Gastroesophageal sphincter (tissue), 4 donors: ENCODE measurements at regions not wholly inside any gene's neighbourhood (a gene's known extent, or its start where the extent isn't known, plus 50 kb on each side); places are given as distances from the start of the nearest gene placed in this dataset.

Experiments
- ATAC-seq: fragments of 150-250 bp; one replicate; pipeline ENCODE4 v1.9.1; 2016; ENCODE audit warnings: mild to moderate bottlenecking, moderate library complexity
- H3K27ac ChIP-seq, 4 donors: fragments of 200-600 bp; sonication (generic) in 3 of 4; 1 replicate in 3 of 4; 2 replicates in 1 of 4; pipeline ENCODE4 v1.5.1; 2016 to 2019
- H3K27me3 ChIP-seq: fragments of 200-600 bp; sonication (generic); one replicate; pipeline ENCODE4 v1.5.1; 2019
- H3K36me3 ChIP-seq, 2 donors: fragments of 200-600 bp; sonication (generic); one replicate each; pipeline ENCODE4 v1.5.1; 2019; ENCODE audit warnings: control low read depth in 1 of 2
- H3K4me1 ChIP-seq, 3 donors: fragments of 200-600 bp; sonication (generic); 1 replicate in 2 of 3; 2 replicates in 1 of 3; pipeline ENCODE4 v1.5.1; 2016 to 2019; ENCODE audit warnings: control low read depth in 2 of 3
- H3K4me3 ChIP-seq, 2 donors: fragments of 200-600 bp; sonication (generic); one replicate each; pipeline ENCODE4 v1.5.1; 2019; ENCODE audit warnings: mild to moderate bottlenecking in 1 of 2, moderate library complexity in 1 of 2
- H3K9me3 ChIP-seq, 3 donors: fragments of 200-600 bp; sonication (generic); one replicate each; pipeline ENCODE4 v1.5.1; 2017 to 2019; ENCODE audit warnings: control low read depth in 2 of 3
- EP300 ChIP-seq: sonication (generic); formaldehyde crosslinking; IDR thresholded peaks from one replicate; pipeline ENCODE4 v1.6.1; 2017; ENCODE audit warnings: antibody characterized with exemption, mild to moderate bottlenecking
- POLR2A ChIP-seq, 2 donors: fragments of 450-650 bp; IDR thresholded peaks; one replicate each; pipeline ENCODE4 v1.6.1; 2017; ENCODE audit warnings: antibody characterized with exemption in 2 of 2, mild to moderate bottlenecking in 2 of 2, moderate library complexity in 1 of 2
- POLR2AphosphoS5 ChIP-seq: sonication (generic); formaldehyde crosslinking; IDR thresholded peaks from one replicate; pipeline ENCODE4 v1.6.1; 2017; ENCODE audit warnings: antibody characterized with exemption
- WGBS, 2 donors: methylation state at CpG; one replicate each; pipeline ENCODE4 v1.1.5; 2018; ENCODE audit warnings: low coverage in 1 of 2; 5-methylcytosine and 5-hydroxymethylcytosine counted together
- TF ChIP-seq, protein P1 (sequence below), 4 experiments: fragments of 200-600 bp in 2 of 4; fragments of 450-650 bp in 2 of 4; sonication (generic) in 1 of 4; IDR thresholded peaks; one replicate each; pipeline ENCODE4 v1.5.1; 2017 to 2019; ENCODE audit warnings: antibody characterized with exemption in 4 of 4, mild to moderate bottlenecking in 2 of 4, moderate library complexity in 2 of 4

DNA sequence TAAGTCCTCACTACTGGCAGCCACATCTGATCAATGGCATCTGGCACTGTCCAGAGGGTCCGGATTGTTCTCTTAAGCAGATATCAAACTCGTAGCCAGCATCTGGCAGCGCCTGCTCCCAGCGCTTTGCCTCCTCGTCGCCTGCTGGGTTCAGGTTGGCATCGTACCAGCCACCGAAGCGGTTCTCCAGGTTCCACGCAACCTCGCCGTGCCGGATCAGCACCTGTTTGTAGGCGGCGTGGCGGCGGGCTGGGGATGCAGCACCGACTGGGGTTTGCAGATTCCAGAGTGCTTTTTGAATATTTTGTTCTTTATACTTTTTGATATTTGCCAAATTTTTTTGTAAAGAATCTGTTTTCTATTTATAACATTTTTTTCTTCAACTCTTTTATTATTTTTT is 111.6 kb downstream of the NR2F2 start:
- ATAC-seq = no peak
- Histone ChIP-seq H3K4me1 (no peaks in the 10 kb centered on the region), H3K9me3 (no peaks in the 10 kb centered on the region), H3K27me3 (peaks cover 11% of the 10 kb centered on the region), H3K27ac (no peak overlapping the region), H3K4me3 (no peak overlapping the region), H3K36me3 (no peaks in the 10 kb centered on the region)
- WGBS, 2 donors = 100% methylated on average over 7 of the region's 18 CpGs; no CpG with 5 or more reads in 1 of the 2 donors
- TF ChIP-seq POLR2AphosphoS5 (no peak), POLR2A (IDR thresholded peaks at IDR 0.05) (no peak), EP300 (no peak)
- TF ChIP-seq, protein P1, sequence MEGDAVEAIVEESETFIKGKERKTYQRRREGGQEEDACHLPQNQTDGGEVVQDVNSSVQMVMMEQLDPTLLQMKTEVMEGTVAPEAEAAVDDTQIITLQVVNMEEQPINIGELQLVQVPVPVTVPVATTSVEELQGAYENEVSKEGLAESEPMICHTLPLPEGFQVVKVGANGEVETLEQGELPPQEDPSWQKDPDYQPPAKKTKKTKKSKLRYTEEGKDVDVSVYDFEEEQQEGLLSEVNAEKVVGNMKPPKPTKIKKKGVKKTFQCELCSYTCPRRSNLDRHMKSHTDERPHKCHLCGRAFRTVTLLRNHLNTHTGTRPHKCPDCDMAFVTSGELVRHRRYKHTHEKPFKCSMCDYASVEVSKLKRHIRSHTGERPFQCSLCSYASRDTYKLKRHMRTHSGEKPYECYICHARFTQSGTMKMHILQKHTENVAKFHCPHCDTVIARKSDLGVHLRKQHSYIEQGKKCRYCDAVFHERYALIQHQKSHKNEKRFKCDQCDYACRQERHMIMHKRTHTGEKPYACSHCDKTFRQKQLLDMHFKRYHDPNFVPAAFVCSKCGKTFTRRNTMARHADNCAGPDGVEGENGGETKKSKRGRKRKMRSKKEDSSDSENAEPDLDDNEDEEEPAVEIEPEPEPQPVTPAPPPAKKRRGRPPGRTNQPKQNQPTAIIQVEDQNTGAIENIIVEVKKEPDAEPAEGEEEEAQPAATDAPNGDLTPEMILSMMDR (IDR thresholded peaks at IDR 0.05) = no peak

DNA sequence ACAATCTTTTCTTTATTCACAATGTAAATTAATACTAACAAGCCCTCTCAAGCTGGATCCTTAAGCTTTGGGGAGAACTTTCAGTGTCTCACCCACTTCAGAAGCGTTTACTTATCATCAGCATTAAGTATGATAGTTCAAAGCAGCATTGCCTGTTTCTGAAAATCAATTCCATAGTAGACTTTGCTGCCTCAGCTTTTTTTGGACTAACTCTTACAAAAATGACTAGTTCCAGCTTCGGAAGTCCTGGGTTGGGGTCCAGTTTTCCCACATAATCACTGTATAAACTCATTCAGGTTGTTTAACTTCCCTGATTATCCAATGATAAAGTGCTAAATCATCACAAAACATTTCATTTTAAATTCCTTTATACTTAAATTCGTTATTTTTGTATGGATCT is 114.4 kb downstream of the NR2F2 start:
- TF ChIP-seq EP300 (no peak), POLR2AphosphoS5 (no peak), POLR2A (IDR thresholded peaks at IDR 0.05) (no peak)
- TF ChIP-seq, protein P1 (IDR thresholded peaks at IDR 0.05) = no peak
- Histone ChIP-seq H3K9me3 (no peaks in the 10 kb centered on the region), H3K4me1 (no peaks in the 10 kb centered on the region), H3K36me3 (no peaks in the 10 kb centered on the region), H3K27me3 (peaks cover 11% of the 10 kb centered on the region), H3K27ac (no peak overlapping the region), H3K4me3 (no peak overlapping the region)
- WGBS, 2 donors = 69 to 75% methylated on average over 3 of the region's 3 CpGs
- ATAC-seq = no peak

DNA sequence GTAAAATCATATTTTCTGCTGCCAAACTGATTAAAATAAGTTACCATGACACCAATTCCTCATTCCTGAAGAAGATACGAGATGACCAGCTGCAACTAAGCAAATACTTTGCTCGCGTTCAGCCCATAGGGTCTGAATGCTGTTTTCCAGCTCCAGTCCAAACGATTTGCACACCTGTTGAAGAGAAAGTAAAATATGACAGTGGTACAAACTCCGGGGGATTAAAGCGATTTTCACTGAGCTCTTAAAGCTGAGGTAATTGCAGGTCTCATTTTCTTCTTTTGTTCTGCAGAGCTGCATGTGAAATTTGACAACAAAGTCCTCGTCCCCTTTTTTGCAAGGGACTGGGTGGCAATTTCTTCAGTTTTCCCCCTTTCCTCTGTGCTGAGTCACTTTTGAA is 118.4 kb downstream of the NR2F2 start:
- TF ChIP-seq, protein P1 (IDR thresholded peaks at IDR 0.05) = no peak
- no peak for TF ChIP-seq EP300
- TF ChIP-seq POLR2AphosphoS5 = no peak
- no peak for TF ChIP-seq POLR2A (IDR thresholded peaks at IDR 0.05)

DNA sequence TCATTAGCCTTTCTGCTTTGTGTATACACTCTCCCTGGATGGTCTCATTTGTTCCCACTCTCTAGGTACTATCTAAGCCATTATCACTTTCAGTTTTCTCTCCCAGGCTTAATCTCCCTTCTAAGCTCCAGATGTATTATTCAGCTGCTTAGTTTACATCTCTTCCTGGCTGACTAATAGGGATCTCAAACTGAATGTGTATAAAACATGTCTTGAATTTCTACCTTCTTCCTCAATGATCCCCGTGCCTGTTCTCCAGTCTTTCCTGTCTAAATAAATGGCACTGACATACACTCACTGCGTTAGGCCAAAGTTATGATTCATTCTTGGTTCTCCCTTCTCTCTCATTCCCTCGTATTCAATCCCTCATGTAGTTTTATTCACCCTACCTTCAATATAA is 127.3 kb downstream of the NR2F2 start:
- Histone ChIP-seq H3K36me3 (no peaks in the 10 kb centered on the region), H3K4me1 (no peaks in the 10 kb centered on the region), H3K27ac (no peak overlapping the region), H3K27me3 (no peaks in the 10 kb centered on the region), H3K4me3 (no peak overlapping the region), H3K9me3 (no peaks in the 10 kb centered on the region)
- ATAC-seq = no peak
- WGBS, 2 donors = 23 to 29% methylated on average over 3 of the region's 3 CpGs
- TF ChIP-seq, protein P1 (IDR thresholded peaks at IDR 0.05) = no peak
- TF ChIP-seq POLR2AphosphoS5 (no peak), POLR2A (IDR thresholded peaks at IDR 0.05) (no peak), EP300 (no peak)

More for the DNA sequence above, 118.4 kb downstream of the NR2F2 start:
- no peaks in the 10 kb centered on the region for H3K27me3 ChIP-seq
- WGBS, 2 donors = 65 to 78% methylated on average over 7 of the region's 7 CpGs
- no peak overlapping the region for H3K27ac ChIP-seq
- ATAC-seq = no peak
- no peak overlapping the region for H3K4me3 ChIP-seq
- H3K9me3 ChIP-seq = no peaks in the 10 kb centered on the region
- H3K36me3 ChIP-seq = no peaks in the 10 kb centered on the region
- no peaks in the 10 kb centered on the region for H3K4me1 ChIP-seq

DNA sequence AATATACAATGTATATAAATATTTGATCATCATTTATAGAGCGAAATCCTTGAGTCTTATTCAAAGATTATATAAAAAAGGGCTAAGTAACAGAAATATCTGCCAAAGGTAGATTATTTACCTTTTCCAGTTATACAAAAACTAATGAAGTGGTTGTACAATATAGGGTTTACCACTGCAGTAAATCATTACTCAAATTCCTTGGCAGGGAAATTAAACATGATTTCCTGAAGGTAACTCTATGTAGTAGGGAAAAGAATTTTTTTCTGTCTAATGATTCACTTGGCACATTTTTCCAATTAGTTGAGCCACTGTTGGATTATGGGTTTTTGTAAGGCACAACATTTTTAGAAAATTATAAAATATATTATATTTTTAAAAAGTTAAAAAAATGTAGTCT is 129.6 kb downstream of the NR2F2 start:
- TF ChIP-seq, protein P1 (IDR thresholded peaks at IDR 0.05) = no peak
- TF ChIP-seq POLR2A (IDR thresholded peaks at IDR 0.05) = no peak
- H3K4me3 ChIP-seq = no peak overlapping the region
- H3K9me3 ChIP-seq = no peaks in the 10 kb centered on the region

More for the DNA sequence above, 129.6 kb downstream of the NR2F2 start:
- H3K4me1 ChIP-seq = no peaks in the 10 kb centered on the region
- no peak overlapping the region for H3K27ac ChIP-seq
- H3K27me3 ChIP-seq = no peaks in the 10 kb centered on the region
- 95 to 100% methylated on average over 1 of the region's 1 CpG for WGBS, 2 donors
- H3K36me3 ChIP-seq = no peaks in the 10 kb centered on the region
- no peak for ATAC-seq
